Lower lobe of right lung (tissue), 2 donors: ENCODE measurements at regions not wholly inside any gene's neighbourhood (a gene's known extent, or its start where the extent isn't known, plus 50 kb on each side); places are given as distances from the start of the nearest gene placed in this dataset.

Source experiments
- ATAC-seq, 2 donors: fragments of 200-7000 bp; cut with Tn5 transposase; one replicate each; pipeline ENCODE4 v1.9.1; 2020 to 2022; ENCODE audit warnings: mild to moderate bottlenecking in 2 of 2, moderate library complexity in 2 of 2
- DNase-seq: peaks from one replicate; pipeline ENCODE4 v3.0.0-alpha.2; 2020
- H3K27ac ChIP-seq: fragments of 200-600 bp; one replicate; pipeline ENCODE4 v1.8.0; 2022
- H3K27me3 ChIP-seq: fragments of 200-600 bp; one replicate; pipeline ENCODE4 v1.8.0; 2022; ENCODE audit warnings: low read depth
- H3K36me3 ChIP-seq: fragments of 200-600 bp; one replicate; pipeline ENCODE4 v1.8.0; 2022; ENCODE audit warnings: mild to moderate bottlenecking
- H3K4me1 ChIP-seq: fragments of 200-600 bp; one replicate; pipeline ENCODE4 v1.8.0; 2022
- H3K4me3 ChIP-seq: fragments of 200-600 bp; one replicate; pipeline ENCODE4 v1.8.0; 2022; ENCODE audit warnings: mild to moderate bottlenecking
- H3K9me3 ChIP-seq: fragments of 200-600 bp; one replicate; pipeline ENCODE4 v1.8.0; 2022
- CTCF ChIP-seq: fragments of 200-600 bp; IDR thresholded peaks from one replicate; pipeline ENCODE4 v1.8.0; 2022; ENCODE audit warnings: antibody characterized with exemption, mild to moderate bottlenecking
- intact Hi-C: fragments of 100-400 bp; cut with DNase I; formaldehyde crosslinking; loops from one replicate; pipeline ENCODE4 v1.11.0; 2022
- donor health status: DM: no; HTN: yes; CAD: no; lungs with severe emphysema.

GRCh38 chr3:194073926-194074325, 62.0 kb upstream of the HES1 start:
- DNase-seq, result no peak
- no peak for ATAC-seq
- intact Hi-C loops, result no loop called here
- Histone ChIP-seq H3K4me1 (peaks cover 21% of the 10 kb centered on the region), H3K4me3 (no peak overlapping the region), H3K9me3 (no peaks in the 10 kb centered on the region), H3K36me3 (no peaks in the 10 kb centered on the region), H3K27ac (no peak overlapping the region), H3K27me3 (no peaks in the 10 kb centered on the region)
- TF ChIP-seq CTCF, result no peak

GRCh38 chr3:194075088-194075615, 60.8 kb upstream of the HES1 start:
- Histone ChIP-seq H3K4me1 (peaks cover 18% of the 10 kb centered on the region), H3K36me3 (no peaks in the 10 kb centered on the region), H3K4me3 (no peak overlapping the region), H3K27me3 (no peaks in the 10 kb centered on the region), H3K27ac (no peak overlapping the region), H3K9me3 (no peaks in the 10 kb centered on the region)
- no peak for ATAC-seq
- DNase-seq, result no peak
- no peak for TF ChIP-seq CTCF
- intact Hi-C loops, result no loop called here

GRCh38 chr3:194075802-194076460, 60.0 kb upstream of the HES1 start:
- H3K36me3 ChIP-seq, result no peaks in the 10 kb centered on the region
- intact Hi-C loops, result no loop called here
- no peaks in the 10 kb centered on the region for H3K27me3 ChIP-seq
- no peak overlapping the region for H3K4me3 ChIP-seq
- ATAC-seq (peak; percentile 46 to 78), DNase-seq (no peak)
- TF ChIP-seq CTCF, result no peak
- H3K4me1 ChIP-seq, result peaks cover 12% of the 10 kb centered on the region
- H3K9me3 ChIP-seq, result no peaks in the 10 kb centered on the region
- no peak overlapping the region for H3K27ac ChIP-seq

- Histone ChIP-seq H3K27ac (no peak overlapping the region), H3K9me3 (no peaks in the 10 kb centered on the region), H3K4me1 (peaks cover 8% of the 10 kb centered on the region), H3K27me3 (peaks cover 4% of the 10 kb centered on the region), H3K36me3 (no peaks in the 10 kb centered on the region), H3K4me3 (no peak overlapping the region)
- intact Hi-C loops, result no loop called here
- DNase-seq (no peak), ATAC-seq (no peak)
- no peak for TF ChIP-seq CTCF
Measured at GRCh38 chr3:194076475-194076874, 59.5 kb upstream of the HES1 start.

GRCh38 chr3:194077602-194078001, 58.3 kb upstream of the HES1 start:
- ATAC-seq (no peak), DNase-seq (no peak)
- TF ChIP-seq CTCF, result no peak
- no peak overlapping the region for H3K27ac ChIP-seq
- no peak overlapping the region for H3K4me3 ChIP-seq
- peaks cover 4% of the 10 kb centered on the region for H3K27me3 ChIP-seq
- no peaks in the 10 kb centered on the region for H3K9me3 ChIP-seq
- peaks cover 3% of the 10 kb centered on the region for H3K4me1 ChIP-seq
- no peaks in the 10 kb centered on the region for H3K36me3 ChIP-seq
- intact Hi-C loops, result no loop called here
